Parathyroid adenoma (tissue), 2 donors: ENCODE measurements at regions not wholly inside any gene's neighbourhood (a gene's known extent, or its start where the extent isn't known, plus 50 kb on each side); places are given as distances from the start of the nearest gene placed in this dataset.
A peak's percentile ranks its signal among the peaks of the same experiment; 100 is the strongest.

ENCODE experiments used
- H2AFZ ChIP-seq: fragments of 300-600 bp; sonication (generic); one replicate; pipeline ENCODE4 v1.7.0; 2017; ENCODE audit warnings: antibody characterized with exemption, mild to moderate bottlenecking
- H3K27ac ChIP-seq: fragments of 300-600 bp; sonication (generic); one replicate; pipeline ENCODE4 v1.7.0; 2017
- H3K27me3 ChIP-seq: fragments of 300-600 bp; sonication (generic); one replicate; pipeline ENCODE4 v1.7.0; 2017; ENCODE audit warnings: low read length; ENCODE audit not compliant: control insufficient read depth, insufficient read depth
- H3K36me3 ChIP-seq: fragments of 300-600 bp; sonication (generic); one replicate; pipeline ENCODE4 v1.7.0; 2017; ENCODE audit warnings: low read length; ENCODE audit not compliant: control insufficient read depth, insufficient read depth
- H3K4me1 ChIP-seq: fragments of 300-600 bp; sonication (generic); one replicate; pipeline ENCODE4 v1.7.0; 2017; ENCODE audit warnings: control low read depth
- H3K4me2 ChIP-seq: fragments of 300-600 bp; sonication (generic); one replicate; pipeline ENCODE4 v1.7.0; 2017; ENCODE audit warnings: low read length
- H3K4me3 ChIP-seq: fragments of 300-600 bp; sonication (generic); one replicate; pipeline ENCODE4 v1.7.0; 2017; ENCODE audit warnings: low read depth, low read length
- H3K79me2 ChIP-seq: fragments of 300-600 bp; sonication (generic); one replicate; pipeline ENCODE4 v1.7.0; 2017; ENCODE audit warnings: control low read depth
- H3K9ac ChIP-seq: fragments of 300-600 bp; sonication (generic); one replicate; pipeline ENCODE4 v1.7.0; 2017; ENCODE audit warnings: mild to moderate bottlenecking
- H3K9me3 ChIP-seq: fragments of 300-600 bp; sonication (generic); one replicate; pipeline ENCODE4 v1.7.0; 2017; ENCODE audit warnings: low read length; ENCODE audit not compliant: control insufficient read depth
- TF ChIP-seq, protein P1 (sequence below): fragments of 300-600 bp; sonication (generic); IDR thresholded peaks from one replicate; pipeline ENCODE4 v1.7.0; 2017; ENCODE audit warnings: antibody characterized with exemption, mild to moderate bottlenecking
- donor health status: primary hyperparathyroidism.

DNA sequence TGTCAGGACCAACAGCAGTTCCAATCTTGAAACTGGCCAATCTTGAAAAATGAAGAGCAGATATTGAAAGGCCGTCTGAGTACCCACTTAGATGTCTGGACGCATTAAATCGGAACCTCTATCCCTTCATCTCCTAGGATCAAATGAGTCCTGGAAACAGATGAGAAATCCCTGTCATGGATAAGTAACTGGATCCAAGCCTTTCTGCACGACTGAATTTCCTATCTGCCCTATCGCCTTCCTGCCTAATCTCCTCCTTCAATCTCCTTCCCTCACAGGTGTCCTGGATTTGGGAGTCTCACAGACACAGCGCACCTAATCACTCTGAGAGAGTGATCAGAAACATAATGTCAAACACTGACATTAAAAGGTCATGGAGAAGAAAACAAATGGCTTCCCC lies 245.2 kb upstream of the PRSS58 start:
- Histone ChIP-seq H3K27me3 (no peaks in the 10 kb centered on the region), H3K9ac (no peak overlapping the region), H3K9me3 (no peaks in the 10 kb centered on the region), H3K4me2 (peak overlapping the region; percentile 36), H2AFZ (peak overlapping the region; percentile 7), H3K36me3 (no peaks in the 10 kb centered on the region), H3K4me3 (no peak overlapping the region), H3K27ac (peak overlapping the region; percentile 30), H3K4me1 (peaks cover 35% of the 10 kb centered on the region), H3K79me2 (no peaks in the 10 kb centered on the region)
- TF ChIP-seq, protein P1, sequence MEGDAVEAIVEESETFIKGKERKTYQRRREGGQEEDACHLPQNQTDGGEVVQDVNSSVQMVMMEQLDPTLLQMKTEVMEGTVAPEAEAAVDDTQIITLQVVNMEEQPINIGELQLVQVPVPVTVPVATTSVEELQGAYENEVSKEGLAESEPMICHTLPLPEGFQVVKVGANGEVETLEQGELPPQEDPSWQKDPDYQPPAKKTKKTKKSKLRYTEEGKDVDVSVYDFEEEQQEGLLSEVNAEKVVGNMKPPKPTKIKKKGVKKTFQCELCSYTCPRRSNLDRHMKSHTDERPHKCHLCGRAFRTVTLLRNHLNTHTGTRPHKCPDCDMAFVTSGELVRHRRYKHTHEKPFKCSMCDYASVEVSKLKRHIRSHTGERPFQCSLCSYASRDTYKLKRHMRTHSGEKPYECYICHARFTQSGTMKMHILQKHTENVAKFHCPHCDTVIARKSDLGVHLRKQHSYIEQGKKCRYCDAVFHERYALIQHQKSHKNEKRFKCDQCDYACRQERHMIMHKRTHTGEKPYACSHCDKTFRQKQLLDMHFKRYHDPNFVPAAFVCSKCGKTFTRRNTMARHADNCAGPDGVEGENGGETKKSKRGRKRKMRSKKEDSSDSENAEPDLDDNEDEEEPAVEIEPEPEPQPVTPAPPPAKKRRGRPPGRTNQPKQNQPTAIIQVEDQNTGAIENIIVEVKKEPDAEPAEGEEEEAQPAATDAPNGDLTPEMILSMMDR, result no peak

DNA sequence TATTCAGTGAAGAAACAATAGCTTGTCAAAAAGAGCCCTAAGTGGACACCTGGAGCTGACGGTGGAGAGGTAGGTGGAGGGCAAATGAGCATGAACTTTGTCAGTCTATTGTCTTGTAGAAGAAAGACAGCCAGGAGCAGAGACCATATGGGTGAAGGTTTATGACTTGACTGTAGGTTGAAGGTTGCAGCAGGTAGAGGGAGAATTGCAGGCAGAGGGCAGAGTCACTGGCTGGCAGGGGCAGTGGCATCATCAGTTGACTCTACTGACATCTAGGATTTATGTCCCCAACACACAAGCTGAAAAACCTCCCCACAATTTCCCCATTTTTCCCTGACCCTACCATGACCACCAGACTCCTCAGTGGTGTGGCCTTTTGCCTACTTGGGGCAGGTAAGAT lies 243.6 kb upstream of the PRSS58 start:
- H3K4me1 ChIP-seq, result peaks cover 36% of the 10 kb centered on the region
- no peaks in the 10 kb centered on the region for H3K36me3 ChIP-seq
- no peaks in the 10 kb centered on the region for H3K9me3 ChIP-seq
- TF ChIP-seq, protein P1, result no peak
- H3K27me3 ChIP-seq, result no peaks in the 10 kb centered on the region
- no peaks in the 10 kb centered on the region for H3K79me2 ChIP-seq
- H3K9ac ChIP-seq, result no peak overlapping the region
- H3K4me2 ChIP-seq, result no peak overlapping the region
- H2AFZ ChIP-seq, result no peak overlapping the region
- no peak overlapping the region for H3K4me3 ChIP-seq
- no peak overlapping the region for H3K27ac ChIP-seq

DNA sequence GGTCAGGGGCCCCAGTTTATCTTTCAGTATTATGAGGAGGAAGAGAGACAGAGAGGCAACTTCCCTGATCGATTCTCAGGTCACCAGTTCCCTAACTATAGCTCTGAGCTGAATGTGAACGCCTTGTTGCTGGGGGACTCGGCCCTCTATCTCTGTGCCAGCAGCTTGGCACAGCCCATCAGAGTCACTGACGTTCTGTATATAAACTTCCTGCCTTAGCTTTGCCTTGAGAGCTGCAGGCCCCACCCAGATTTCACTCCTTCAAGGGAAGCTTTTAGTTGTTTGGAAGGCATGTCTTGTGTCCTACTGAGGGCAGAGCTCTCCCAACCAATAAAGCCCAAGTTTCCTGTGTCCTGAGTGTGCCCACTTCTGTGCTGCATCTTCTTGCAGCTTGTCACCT lies 242.5 kb upstream of the PRSS58 start:
- H3K4me3 ChIP-seq, result no peak overlapping the region
- peak overlapping the region; percentile 66 for H2AFZ ChIP-seq
- H3K4me2 ChIP-seq, result no peak overlapping the region
- peaks cover 42% of the 10 kb centered on the region for H3K4me1 ChIP-seq
- no peaks in the 10 kb centered on the region for H3K79me2 ChIP-seq
- no peaks in the 10 kb centered on the region for H3K36me3 ChIP-seq
- H3K9ac ChIP-seq, result no peak overlapping the region
- H3K27me3 ChIP-seq, result no peaks in the 10 kb centered on the region
- no peaks in the 10 kb centered on the region for H3K9me3 ChIP-seq
- TF ChIP-seq, protein P1, result no peak
- no peak overlapping the region for H3K27ac ChIP-seq

DNA sequence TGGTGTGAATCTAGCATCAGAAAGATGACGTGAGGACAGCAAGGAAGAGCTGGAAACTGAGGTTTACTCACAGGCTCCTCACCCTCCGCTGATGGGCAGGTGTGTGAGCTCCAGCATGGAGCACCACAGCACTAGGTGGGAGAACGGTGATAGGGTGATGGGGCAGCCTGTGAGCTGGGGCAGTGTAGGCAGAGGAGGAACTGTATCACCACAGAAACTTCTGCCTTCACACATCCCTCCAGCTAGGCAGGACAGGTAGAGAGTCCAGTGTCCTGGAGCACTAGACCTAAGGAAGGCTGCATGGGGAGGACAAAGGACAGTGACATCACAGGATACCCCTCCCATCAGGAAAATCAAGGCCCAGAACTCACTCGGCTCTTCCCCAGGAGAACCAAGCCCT lies 241.8 kb upstream of the PRSS58 start:
- Histone ChIP-seq H3K9me3 (no peaks in the 10 kb centered on the region), H3K9ac (no peak overlapping the region), H3K79me2 (no peaks in the 10 kb centered on the region), H2AFZ (peak overlapping the region; percentile 66), H3K4me1 (peaks cover 45% of the 10 kb centered on the region), H3K4me3 (no peak overlapping the region), H3K36me3 (no peaks in the 10 kb centered on the region), H3K4me2 (no peak overlapping the region), H3K27me3 (no peaks in the 10 kb centered on the region), H3K27ac (no peak overlapping the region)
- TF ChIP-seq, protein P1, result no peak

DNA sequence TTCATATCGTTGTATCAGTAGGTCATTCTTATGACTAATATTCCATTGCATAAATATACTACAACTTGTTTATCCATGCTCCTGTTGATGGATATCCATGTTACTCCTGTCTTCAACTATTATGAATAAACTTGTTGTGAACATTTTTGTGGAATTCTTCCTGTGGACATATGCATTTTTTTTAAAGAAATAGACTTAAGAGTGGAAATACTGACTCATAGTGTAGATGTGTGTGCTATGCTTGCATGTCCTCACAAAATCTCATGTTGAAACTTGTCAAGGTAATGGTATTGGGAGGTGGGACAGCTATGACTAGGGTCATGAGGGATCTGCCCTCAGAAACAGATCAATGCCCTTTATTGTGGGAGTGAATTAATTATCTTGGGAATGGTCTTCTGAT lies 240.5 kb upstream of the PRSS58 start:
- Histone ChIP-seq H3K36me3 (no peaks in the 10 kb centered on the region), H3K79me2 (no peaks in the 10 kb centered on the region), H3K4me3 (no peak overlapping the region), H3K9ac (no peak overlapping the region), H3K27me3 (no peaks in the 10 kb centered on the region), H3K4me2 (no peak overlapping the region), H2AFZ (no peak overlapping the region), H3K27ac (no peak overlapping the region), H3K9me3 (no peaks in the 10 kb centered on the region), H3K4me1 (peaks cover 42% of the 10 kb centered on the region)
- TF ChIP-seq, protein P1, result no peak
